GM18511 (cell line): ENCODE measurements at regions not wholly inside any gene's neighbourhood (a gene's known extent, or its start where the extent isn't known, plus 50 kb on each side); places are given as distances from the start of the nearest gene placed in this dataset.

ENCODE experiments used
- ATAC-seq: cut with Tn5 transposase; IDR thresholded peaks from one replicate; pipeline ENCODE4 v1.9.1; 2021; ENCODE audit warnings: mild to moderate bottlenecking, moderate library complexity; ENCODE audit not compliant: unreplicated experiment

- ATAC-seq, result no peak
Measured at GRCh38 chr2:59314031-59314766, 1073.1 kb upstream of the FANCL start.

- ATAC-seq, result no peak
Measured at GRCh38 chr2:59312967-59313940, 1072.1 kb upstream of the FANCL start.

- no peak for ATAC-seq
Measured at GRCh38 chr2:59312029-59312428, 1070.9 kb upstream of the FANCL start.

GRCh38 chr2:59308108-59308507 is 1067.0 kb upstream of the FANCL start:
- ATAC-seq, result no peak

DNA sequence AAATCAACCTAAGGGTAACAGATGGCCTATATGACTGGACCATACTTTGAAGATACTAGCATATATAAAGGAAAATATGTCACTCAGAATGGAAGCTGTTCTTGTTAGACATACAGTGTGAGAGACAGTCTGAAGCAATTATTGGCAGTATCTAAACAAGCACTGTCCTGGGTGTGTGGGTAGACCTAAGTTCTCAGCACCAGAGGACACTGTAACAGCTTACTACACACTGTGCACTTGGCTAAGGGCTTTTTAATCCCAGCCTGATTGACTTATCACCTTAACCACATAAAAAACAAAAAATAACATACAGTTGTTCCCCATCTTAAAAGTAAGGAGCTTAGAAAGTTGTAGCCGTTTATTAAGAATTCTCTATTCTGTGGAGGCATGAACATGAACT is 1066.1 kb upstream of the FANCL start:
- no peak for ATAC-seq

- no peak for ATAC-seq
Measured at GRCh38 chr2:59303272-59303671, 1062.1 kb upstream of the FANCL start.

DNA sequence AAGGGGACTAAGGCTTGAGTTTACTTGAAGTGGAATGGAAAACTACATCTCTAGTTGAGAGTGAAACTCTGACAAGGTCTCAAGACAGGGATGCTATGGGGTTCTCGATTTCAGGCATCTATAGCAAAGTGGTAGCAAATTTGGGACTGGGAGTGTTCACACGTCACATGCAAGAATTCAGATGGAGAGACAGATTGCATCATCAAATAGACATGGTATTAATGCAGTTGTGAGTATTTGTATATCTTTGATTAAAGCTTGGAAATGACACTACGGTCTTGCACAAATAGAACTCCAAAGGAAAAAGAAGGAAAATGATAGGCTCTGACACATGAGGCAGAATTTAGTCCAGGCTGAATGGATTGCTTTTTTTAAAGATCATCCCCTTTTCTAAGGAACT is 1061.6 kb upstream of the FANCL start:
- ATAC-seq, result no peak

GRCh38 chr2:59301466-59302402 is 1060.6 kb upstream of the FANCL start:
- ATAC-seq, result peak; percentile 87

- no peak for ATAC-seq
Measured at GRCh38 chr2:59297816-59298215, 1056.7 kb upstream of the FANCL start.

GRCh38 chr2:59296279-59296678 is 1055.2 kb upstream of the FANCL start:
- no peak for ATAC-seq

DNA sequence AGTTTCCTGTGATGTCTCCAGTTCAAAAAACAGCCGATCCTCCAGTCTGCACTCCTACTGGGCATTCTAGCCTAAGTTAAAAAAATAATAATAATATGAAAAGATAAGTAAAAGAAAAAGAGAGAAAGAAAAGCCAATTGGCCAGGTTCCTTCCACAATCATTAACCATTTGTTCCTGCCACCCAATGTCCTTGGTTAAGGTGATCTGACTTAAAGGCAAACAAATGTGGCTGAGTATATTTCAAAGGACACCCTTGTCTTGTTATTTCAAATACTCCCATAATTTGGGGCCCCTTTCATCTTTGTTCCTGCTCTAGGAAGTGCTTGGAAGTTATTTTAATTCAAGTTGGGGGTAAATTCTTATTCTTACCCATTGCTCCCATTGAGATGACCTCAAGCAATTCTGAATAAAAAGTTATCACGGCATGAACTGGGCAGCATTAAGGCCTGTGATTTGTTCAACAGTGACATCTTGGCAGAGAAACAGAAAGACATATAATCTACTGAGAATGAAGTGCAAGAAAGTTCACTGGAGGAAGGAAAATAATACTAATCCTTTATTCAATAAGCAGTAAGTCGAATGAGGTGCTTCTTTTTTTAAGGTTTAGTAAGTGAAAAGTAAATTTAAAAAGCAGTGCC is 1054.5 kb upstream of the FANCL start:
- no peak for ATAC-seq

- no peak for ATAC-seq
Measured at GRCh38 chr2:59288771-59289170, 1047.6 kb upstream of the FANCL start.

GRCh38 chr2:59282374-59283057 is 1041.4 kb upstream of the FANCL start:
- ATAC-seq, result no peak

GRCh38 chr2:59277671-59278070 is 1036.5 kb upstream of the FANCL start:
- ATAC-seq, result no peak

DNA sequence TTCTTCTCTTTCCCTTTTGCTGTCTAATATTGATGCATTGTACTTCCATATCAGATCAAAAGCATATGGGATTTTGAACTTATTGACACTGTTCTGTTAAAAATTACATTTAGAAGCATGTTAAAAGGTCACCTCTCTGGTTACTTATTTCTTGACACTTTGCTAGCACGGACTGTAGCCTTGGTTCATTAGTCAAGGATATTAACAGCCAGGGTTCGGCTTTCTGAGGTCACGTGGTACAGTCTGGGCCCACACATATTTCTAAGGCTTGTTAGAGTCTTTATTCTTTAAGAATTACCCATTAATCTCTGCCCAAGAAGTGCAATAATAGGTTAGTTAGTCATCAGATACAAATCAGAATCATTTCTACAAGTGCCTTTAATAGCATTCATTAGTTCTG is 1035.8 kb upstream of the FANCL start:
- ATAC-seq, result no peak

GRCh38 chr2:59276033-59276432 is 1034.9 kb upstream of the FANCL start:
- ATAC-seq, result peak; percentile 48

- ATAC-seq, result no peak
Measured at GRCh38 chr2:59266453-59266852, 1025.3 kb upstream of the FANCL start.

DNA sequence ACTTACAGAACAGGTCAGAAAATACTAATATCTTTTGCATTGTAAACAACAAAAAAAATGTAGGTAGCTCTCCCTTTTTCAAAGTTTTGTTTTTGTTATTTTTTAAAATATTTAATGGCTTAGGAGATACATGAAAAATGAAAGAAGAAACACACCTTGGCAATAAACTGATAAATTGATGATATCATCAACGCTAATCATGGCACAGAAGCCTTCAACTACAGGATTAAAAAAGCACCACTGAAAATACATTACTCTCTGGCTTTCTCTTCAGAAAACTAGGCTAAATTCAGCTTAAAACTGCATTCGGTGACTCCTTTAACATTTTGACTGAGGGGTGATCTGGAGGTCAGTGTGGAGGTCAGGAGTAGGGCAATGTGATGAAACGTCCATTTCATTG is 1018.8 kb upstream of the FANCL start:
- no peak for ATAC-seq

DNA sequence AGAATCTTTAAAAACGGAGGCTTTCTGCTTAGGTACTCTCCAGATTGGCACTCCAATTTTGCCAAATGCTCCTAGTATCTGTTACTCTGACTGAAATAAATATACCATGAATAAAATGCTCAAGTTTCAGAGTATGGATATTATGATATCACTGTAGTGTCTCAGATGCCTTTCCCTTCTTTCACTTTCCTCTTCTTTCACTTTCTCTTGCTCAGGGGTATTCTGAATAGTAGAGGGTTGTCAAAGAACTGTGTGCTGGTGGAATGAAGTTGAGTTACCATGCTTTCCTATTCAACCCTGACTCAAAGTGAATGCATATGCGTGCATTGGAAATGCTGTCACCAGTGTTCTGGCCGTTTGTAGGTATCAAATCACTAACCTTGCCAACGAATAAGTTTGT is 1015.2 kb upstream of the FANCL start:
- no peak for ATAC-seq

DNA sequence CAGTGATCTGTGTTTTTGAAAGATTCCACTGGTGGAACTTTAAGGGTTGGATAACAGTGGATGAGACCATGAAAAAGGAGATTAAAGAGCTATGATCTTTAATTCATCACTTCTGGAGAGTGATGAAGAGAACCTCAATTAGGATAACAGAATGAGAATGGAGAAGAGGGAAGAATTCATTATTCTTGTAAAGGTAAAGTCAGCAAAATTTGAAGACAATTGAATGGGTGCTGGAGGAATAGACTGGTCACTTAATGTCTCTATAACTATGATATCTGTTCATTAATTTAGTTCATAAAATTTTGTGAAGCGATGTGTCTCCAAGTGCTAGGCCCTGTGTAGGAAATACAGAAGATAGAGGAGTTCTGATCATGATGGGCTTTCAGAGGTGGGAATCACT is 1013.2 kb upstream of the FANCL start:
- no peak for ATAC-seq
